AG08396 (cell line): ENCODE measurements at regions not wholly inside any gene's neighbourhood (a gene's known extent, or its start where the extent isn't known, plus 50 kb on each side); places are given as distances from the start of the nearest gene placed in this dataset.

ENCODE experiments used
- DNase-seq: peaks from one replicate; pipeline ENCODE4 v3.0.0; 2012; ENCODE audit warnings: low spot score, mixed read lengths

GRCh38 chr11:115897707-115898106 lies 393.5 kb upstream of the CADM1 start:
- no peak for DNase-seq

- DNase-seq = no peak
These were observed 391.9 kb upstream of the CADM1 start for GRCh38 chr11:115896084-115896483.

GRCh38 chr11:115895594-115895993 lies 391.4 kb upstream of the CADM1 start:
- no peak for DNase-seq

GRCh38 chr11:115894176-115894575 lies 390.0 kb upstream of the CADM1 start:
- no peak for DNase-seq

- DNase-seq = no peak
These were observed 389.4 kb upstream of the CADM1 start for GRCh38 chr11:115893461-115894099.

GRCh38 chr11:115892016-115892415 lies 387.8 kb upstream of the CADM1 start:
- no peak for DNase-seq

GRCh38 chr11:115891581-115891980 lies 387.4 kb upstream of the CADM1 start:
- DNase-seq = no peak

- no peak for DNase-seq
These were observed 386.3 kb upstream of the CADM1 start for GRCh38 chr11:115890500-115890899.

GRCh38 chr11:115889712-115890111 lies 385.5 kb upstream of the CADM1 start:
- DNase-seq = no peak

- DNase-seq = no peak
These were observed 383.5 kb upstream of the CADM1 start for GRCh38 chr11:115887727-115888126.

GRCh38 chr11:115887316-115887715 lies 383.1 kb upstream of the CADM1 start:
- no peak for DNase-seq

GRCh38 chr11:115886422-115886733 lies 382.2 kb upstream of the CADM1 start:
- no peak for DNase-seq

- DNase-seq = no peak
These were observed 381.6 kb upstream of the CADM1 start for GRCh38 chr11:115885535-115886421.

GRCh38 chr11:115884800-115885534 lies 380.8 kb upstream of the CADM1 start:
- DNase-seq = no peak

- DNase-seq = no peak
These were observed 370.6 kb upstream of the CADM1 start for GRCh38 chr11:115874843-115875242.

GRCh38 chr11:115873813-115874212 lies 369.6 kb upstream of the CADM1 start:
- no peak for DNase-seq

GRCh38 chr11:115872416-115872815 lies 368.2 kb upstream of the CADM1 start:
- no peak for DNase-seq

GRCh38 chr11:115871161-115871760 lies 367.0 kb upstream of the CADM1 start:
- no peak for DNase-seq

GRCh38 chr11:115869780-115870431 lies 365.7 kb upstream of the CADM1 start:
- DNase-seq = peak; percentile 33

GRCh38 chr11:115869131-115869530 lies 364.9 kb upstream of the CADM1 start:
- DNase-seq = no peak

- DNase-seq = no peak
These were observed 356.0 kb upstream of the CADM1 start for GRCh38 chr11:115860246-115860645.

- DNase-seq = no peak
These were observed 344.4 kb upstream of the CADM1 start for GRCh38 chr11:115848611-115849010.
